Spleen (tissue), 7 donors: ENCODE measurements at regions not wholly inside any gene's neighbourhood (a gene's known extent, or its start where the extent isn't known, plus 50 kb on each side); places are given as distances from the start of the nearest gene placed in this dataset.

ENCODE experiments used
- POLR2A ChIP-seq, 3 donors: fragments of 450-650 bp; IDR thresholded peaks; one replicate each; pipeline ENCODE4 v1.5.1; 2017; ENCODE audit warnings: antibody characterized with exemption in 3 of 3, mild to moderate bottlenecking in 1 of 3
- POLR2AphosphoS5 ChIP-seq, 3 donors: sonication (generic); formaldehyde crosslinking; IDR thresholded peaks; one replicate each; pipeline ENCODE4 v1.5.1; 2017; ENCODE audit warnings: antibody characterized with exemption in 3 of 3
- TF ChIP-seq, protein P1 (sequence below), 11 experiments: fragments of 200-600 bp in 7 of 11; fragments of 450-650 bp in 4 of 11; sonication (generic) in 4 of 11; IDR thresholded peaks in 8 of 11; conservative IDR thresholded peaks in 3 of 11; 1 replicate in 7 of 11; 2 replicates in 4 of 11; pipeline versions ENCODE4 v1.4.0 to v1.8.0; 2016 to 2021; ENCODE audit warnings: antibody characterized with exemption in 11 of 11, inconsistent platforms in 4 of 11, mild to moderate bottlenecking in 1 of 11
- donor health status: DM: no; HTN: no; CAD: no; lungs with moderate emphysema.
- donor health status: DM: no; HTN: no; CAD: no.
- donor health status: DM: no; HTN: no; CAD: no.

DNA sequence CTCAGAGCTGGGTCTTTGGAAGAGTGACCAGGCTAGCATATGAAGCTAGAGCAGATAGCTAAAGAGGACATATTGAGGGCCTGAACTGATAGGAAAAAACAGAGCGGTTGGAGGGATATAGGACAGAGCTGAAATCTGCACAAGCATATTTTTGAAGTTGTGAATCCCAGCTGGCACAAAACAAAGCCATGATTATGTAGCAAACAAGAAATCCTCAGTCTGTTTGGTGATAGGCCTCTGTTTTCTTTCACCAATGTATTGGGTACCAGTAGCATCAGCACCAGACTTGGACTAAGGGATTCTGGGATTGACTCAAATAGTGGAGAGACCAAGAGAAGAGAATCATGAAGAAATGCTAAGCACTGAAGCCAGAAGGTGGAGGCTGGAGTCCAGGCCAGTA is 151.0 kb downstream of the FAM43A start:
- TF ChIP-seq, protein P1, sequence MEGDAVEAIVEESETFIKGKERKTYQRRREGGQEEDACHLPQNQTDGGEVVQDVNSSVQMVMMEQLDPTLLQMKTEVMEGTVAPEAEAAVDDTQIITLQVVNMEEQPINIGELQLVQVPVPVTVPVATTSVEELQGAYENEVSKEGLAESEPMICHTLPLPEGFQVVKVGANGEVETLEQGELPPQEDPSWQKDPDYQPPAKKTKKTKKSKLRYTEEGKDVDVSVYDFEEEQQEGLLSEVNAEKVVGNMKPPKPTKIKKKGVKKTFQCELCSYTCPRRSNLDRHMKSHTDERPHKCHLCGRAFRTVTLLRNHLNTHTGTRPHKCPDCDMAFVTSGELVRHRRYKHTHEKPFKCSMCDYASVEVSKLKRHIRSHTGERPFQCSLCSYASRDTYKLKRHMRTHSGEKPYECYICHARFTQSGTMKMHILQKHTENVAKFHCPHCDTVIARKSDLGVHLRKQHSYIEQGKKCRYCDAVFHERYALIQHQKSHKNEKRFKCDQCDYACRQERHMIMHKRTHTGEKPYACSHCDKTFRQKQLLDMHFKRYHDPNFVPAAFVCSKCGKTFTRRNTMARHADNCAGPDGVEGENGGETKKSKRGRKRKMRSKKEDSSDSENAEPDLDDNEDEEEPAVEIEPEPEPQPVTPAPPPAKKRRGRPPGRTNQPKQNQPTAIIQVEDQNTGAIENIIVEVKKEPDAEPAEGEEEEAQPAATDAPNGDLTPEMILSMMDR (IDR thresholded peaks at IDR 0.05 in 8 of 11, conservative IDR thresholded peaks at IDR 0.05 in 3 of 11), result no peak
- no peak for TF ChIP-seq POLR2AphosphoS5 (IDR thresholded peaks at IDR 0.05)
- TF ChIP-seq POLR2A (IDR thresholded peaks at IDR 0.05), result no peak
